ENCODE measurements at regions not wholly inside any gene's neighbourhood (a gene's known extent, or its start where the extent isn't known, plus 50 kb on each side); places are given as distances from the start of the nearest gene placed in this dataset.
A peak's percentile ranks its signal among the peaks of the same experiment; 100 is the strongest.

- TF ChIP-seq CTCF (IDR thresholded peaks at IDR 0.05; ENCODE audit: borderline replicate concordance, insufficient read depth, low read depth, low read length) = no peak
- no peak overlapping the region for H3K4me3 ChIP-seq (ENCODE audit: low read depth, low read length)
Measured at GRCh38 chr5:82799361-82800077, 277.7 kb downstream of the TMEM167A start.

- no peak overlapping the region for H3K4me3 ChIP-seq (ENCODE audit: low read depth, low read length)
- TF ChIP-seq CTCF (IDR thresholded peaks at IDR 0.05; ENCODE audit: borderline replicate concordance, insufficient read depth, low read depth, low read length) = no peak
Measured at GRCh38 chr5:82798676-82799075, 278.5 kb downstream of the TMEM167A start.

GRCh38 chr5:82796643-82797416 lies 280.4 kb downstream of the TMEM167A start:
- H3K4me3 ChIP-seq (ENCODE audit: low read depth, low read length) = no peak overlapping the region

GRCh38 chr5:82794876-82795275 lies 282.3 kb downstream of the TMEM167A start:
- H3K4me3 ChIP-seq (ENCODE audit: low read depth, low read length) = no peak overlapping the region
- no peak for TF ChIP-seq CTCF (IDR thresholded peaks at IDR 0.05; ENCODE audit: borderline replicate concordance, insufficient read depth, low read depth, low read length)

More at GRCh38 chr5:82796643-82797416, 280.4 kb downstream of the TMEM167A start:
- no peak for TF ChIP-seq CTCF (IDR thresholded peaks at IDR 0.05; ENCODE audit: borderline replicate concordance, insufficient read depth, low read depth, low read length)

GRCh38 chr5:82793808-82794419 lies 283.3 kb downstream of the TMEM167A start:
- no peak overlapping the region for H3K4me3 ChIP-seq (ENCODE audit: low read depth, low read length)
- TF ChIP-seq CTCF (IDR thresholded peaks at IDR 0.05; ENCODE audit: borderline replicate concordance, insufficient read depth, low read depth, low read length) = peak; percentile 61; the same call in 1 of the 2 replicates

GRCh38 chr5:82792096-82792495 lies 285.1 kb downstream of the TMEM167A start:
- H3K4me3 ChIP-seq (ENCODE audit: low read depth, low read length) = no peak overlapping the region
- TF ChIP-seq CTCF (IDR thresholded peaks at IDR 0.05; ENCODE audit: borderline replicate concordance, insufficient read depth, low read depth, low read length) = no peak

Measured in GM12875 (cell line).